ENCODE measurements at regions not wholly inside any gene's neighbourhood (a gene's known extent, or its start where the extent isn't known, plus 50 kb on each side); places are given as distances from the start of the nearest gene placed in this dataset.
"Not testable (repeated sequence)": the region's sequence is repeated elsewhere in the genome, so short reads cannot be mapped to it uniquely, and the experiment has no call there.

GRCh38 chr1:47604869-47605268, 167.0 kb downstream of the FOXD2 start:
- not testable (repeated sequence) for DNase-seq

DNA sequence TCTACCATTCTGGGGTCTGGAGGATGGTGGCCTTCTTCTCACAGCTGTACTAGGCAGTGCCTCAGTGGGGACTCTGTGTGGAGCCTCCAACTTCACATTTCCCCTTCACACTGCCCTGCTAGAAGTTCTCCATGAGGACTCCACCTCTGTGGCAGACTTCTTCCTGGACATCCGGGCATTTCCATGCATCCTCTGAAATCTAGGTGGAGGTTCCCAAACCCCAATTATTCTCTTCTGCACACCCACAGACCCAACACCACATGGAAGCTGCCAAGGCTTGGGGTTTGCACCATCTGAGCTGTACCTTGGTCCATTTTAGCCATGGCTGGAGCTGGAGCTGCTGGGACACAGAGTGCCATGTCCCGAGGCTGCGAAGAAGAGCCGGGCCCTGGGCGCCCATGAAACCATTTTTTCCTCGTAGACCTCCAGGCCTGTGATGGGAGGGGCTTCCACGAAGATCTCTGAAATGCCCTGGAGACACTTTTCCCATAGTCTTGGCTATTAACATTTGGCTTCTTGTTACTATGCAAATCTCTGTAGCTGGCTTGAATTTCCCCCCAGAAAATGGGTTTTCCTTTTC, 170.5 kb downstream of the FOXD2 start:
- no peak for DNase-seq

GRCh38 chr1:47611992-47612391, 174.1 kb downstream of the FOXD2 start:
- DNase-seq: no peak

- no peak for DNase-seq
Measured at GRCh38 chr1:47612819-47613218, 175.0 kb downstream of the FOXD2 start.

DNA sequence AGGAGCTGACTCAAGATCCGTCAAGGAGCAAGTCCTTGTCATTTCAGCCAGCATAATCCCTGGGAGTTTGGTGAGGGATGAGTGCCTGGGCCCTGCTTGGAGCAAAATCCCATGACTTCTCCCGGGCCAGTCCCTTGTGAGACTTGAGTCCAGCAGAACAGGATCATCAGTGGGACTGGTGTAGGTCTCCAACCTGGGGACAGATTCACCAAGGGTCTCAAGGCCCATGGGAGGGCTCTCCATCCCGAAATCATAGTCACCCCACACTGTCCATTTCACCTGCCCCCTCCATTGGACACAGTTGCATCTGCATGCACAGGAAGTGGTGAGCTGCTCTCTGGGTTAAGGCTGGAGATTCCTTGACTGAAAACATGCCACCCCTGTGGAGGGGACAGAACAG, 178.2 kb downstream of the FOXD2 start:
- DNase-seq: no peak

- no peak for DNase-seq
Measured at GRCh38 chr1:47616906-47617305, 179.1 kb downstream of the FOXD2 start.

GRCh38 chr1:47617381-47618221, 179.8 kb downstream of the FOXD2 start:
- no peak for DNase-seq

DNA sequence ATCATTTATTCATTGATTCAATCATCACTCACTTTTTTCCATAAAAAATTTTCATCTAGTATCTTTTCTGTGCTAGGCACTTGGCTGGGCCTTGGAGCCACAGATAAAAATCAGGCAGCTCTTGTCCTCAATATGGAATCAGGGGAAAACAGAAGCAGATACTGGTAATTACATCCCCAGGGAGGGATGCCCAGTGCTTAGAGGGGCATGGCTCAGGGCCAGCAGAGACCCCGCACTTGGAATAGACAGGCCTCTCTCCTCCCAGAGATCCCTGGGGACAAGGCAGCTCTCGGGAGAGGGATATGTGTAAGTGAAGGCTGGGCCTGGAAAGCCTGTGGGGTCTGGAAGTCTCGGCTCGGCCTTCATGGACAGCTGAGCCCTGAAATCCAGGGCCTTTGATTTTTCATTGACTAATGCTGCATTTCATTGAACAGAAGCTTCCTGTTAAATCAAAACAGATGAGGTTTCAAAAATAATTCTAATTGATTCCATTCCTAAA, 180.4 kb downstream of the FOXD2 start:
- DNase-seq: no peak

DNA sequence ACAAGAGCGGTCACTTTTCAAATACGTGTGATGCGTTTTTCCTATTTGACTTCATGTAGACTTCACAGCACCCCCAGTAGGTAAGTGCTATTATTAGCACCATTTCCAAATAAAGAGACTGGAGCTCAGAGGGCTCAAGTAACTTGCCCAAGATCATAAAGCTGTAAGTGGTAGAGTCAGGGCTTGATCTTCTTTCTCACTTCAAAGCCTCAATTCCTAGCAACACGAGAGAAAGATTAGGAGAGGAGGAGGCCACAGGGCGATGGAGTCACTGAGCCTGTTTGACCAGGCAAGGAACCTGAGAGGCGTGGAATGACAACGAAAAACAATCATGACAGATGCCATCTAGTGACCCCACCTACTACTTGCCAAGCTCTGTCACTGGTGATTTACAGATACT, 181.0 kb downstream of the FOXD2 start:
- DNase-seq: no peak

GRCh38 chr1:47621483-47621882, 183.6 kb downstream of the FOXD2 start:
- DNase-seq: no peak

DNA sequence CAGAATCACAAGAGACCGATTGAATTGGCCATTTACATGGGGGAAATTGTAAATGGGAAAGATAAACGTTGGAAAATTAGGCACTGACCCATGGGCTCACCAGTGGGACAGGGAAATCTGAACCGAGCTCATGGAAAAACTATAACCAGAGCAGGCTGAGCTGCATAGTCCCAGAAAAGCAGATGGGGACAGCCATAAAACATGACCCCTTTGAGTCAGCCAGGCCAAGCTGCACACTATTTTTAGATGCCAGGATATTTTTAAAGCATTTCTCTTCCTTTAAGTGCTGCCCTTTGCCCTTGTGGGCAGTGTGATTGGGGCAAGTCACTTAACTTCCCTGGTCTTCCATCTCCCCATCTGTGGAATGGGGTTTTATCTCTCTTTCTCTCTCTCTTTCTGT, 184.1 kb downstream of the FOXD2 start:
- DNase-seq: no peak

DNA sequence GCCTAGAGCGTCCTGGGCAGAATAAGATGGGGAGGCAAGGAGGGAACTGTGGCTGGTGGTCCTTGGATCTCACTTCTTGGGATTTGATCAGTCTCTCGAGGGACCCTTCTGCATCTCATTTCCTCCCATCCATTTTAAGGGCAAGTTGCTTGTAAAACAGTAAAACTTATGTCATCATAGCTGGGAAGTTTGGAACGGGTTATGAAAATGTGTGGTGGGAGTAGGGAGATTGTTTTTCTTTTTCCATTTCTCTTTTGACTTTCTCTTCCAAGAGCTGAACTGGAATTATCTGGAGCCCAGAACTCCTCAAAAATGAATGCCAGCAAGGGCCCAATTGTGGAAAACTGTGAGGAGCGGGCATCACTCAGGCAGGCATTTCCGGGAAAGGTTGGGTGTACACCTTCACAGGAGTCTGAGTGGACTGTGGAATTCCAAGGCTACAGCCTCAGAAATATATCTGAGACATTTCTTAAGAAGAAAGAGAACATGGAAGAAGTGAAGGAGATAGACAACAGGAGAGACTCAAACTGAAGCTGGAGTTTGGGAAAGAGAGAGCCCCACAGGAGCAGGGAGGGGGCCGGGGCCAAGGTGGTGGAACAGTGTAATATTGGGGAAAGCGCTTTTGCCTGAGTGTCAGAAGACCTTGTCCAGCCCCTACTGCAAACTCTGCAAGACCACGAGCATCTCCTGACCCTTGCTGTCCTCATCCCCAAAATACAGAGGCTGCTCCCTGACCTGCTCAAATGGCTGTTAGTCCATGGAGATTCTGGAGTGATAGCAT, 185.1 kb downstream of the FOXD2 start:
- DNase-seq: no peak

GRCh38 chr1:47623557-47623940, 185.7 kb downstream of the FOXD2 start:
- no peak for DNase-seq

DNA sequence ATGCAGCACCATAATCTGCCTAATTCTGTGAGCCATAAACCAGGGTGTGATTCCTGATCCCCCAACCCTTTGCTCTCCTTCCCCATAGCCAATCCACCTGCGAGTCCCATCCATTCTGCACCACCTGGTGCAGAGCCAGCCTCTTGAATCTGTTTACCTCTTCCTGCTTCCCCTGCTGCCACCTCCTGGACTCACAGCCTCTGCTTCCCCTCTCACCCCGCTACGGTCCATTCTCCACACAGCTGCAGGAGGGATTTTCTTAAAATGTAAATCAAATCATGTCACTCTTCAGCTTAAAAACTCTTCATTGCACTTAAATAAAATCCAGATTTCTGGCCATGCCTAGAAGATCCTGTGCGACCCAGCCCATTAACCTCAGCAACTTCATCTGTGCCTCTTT, 186.7 kb downstream of the FOXD2 start:
- DNase-seq: no peak

DNA sequence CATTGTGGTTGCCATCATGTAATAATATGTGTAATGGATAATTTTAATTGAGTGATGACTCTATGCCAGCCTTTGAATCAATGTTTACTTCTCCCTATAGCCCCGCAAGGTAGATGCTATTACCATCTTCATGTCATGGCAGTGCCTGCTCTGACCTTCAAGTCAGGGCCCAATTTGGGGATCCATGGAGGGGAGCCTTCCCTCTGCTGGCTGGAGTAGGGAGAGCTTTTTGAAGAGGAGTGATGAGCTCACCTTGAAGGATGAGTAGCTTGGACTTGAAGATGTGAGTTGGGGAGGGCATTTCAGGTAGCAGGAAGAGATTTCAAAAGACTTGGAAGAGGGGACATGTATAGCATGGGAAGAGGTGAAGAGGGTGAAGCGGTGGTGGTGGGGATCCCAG, 189.2 kb downstream of the FOXD2 start:
- no peak for DNase-seq

GRCh38 chr1:47627471-47628370, 189.9 kb downstream of the FOXD2 start:
- DNase-seq: no peak

DNA sequence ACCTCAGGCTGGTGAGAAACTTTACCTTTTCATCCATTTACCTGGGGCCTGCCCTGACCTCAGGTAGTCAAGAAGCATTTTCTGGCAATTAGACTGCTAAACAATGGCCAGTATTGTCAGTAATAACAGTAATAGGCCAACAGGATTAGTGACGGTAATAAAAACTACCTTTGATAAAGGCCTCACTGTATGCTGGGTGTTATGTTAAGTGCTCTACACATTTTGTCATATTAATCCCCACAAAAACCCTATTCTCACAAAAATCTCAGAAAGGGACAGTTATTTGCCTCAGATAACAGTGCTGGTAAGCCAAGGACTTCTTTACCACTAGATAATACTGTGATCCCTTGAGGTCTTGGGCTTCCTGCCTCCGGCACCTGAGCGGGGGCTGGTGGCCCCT, 191.4 kb downstream of the FOXD2 start:
- DNase-seq: no peak

DNA sequence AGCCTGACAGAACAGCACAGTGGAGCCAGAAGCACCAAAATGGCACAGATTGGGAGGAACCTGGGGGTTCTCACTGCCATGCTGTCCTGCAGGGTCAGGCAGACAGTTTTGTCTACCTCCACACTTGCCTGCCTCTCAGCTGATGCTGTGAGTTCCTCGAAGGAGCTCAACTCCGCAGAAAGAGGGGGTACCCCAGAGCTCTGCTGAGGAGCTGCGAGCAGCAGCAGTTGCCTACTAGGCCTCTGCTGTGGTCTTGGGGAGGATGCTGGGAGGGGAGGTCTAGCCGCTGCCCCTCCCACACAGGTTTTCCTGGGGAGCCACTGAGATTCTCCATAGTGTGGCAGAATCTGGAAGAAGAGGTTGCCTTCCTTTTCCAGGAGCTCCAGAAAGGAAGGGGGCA, 192.5 kb downstream of the FOXD2 start:
- DNase-seq: no peak

DNA sequence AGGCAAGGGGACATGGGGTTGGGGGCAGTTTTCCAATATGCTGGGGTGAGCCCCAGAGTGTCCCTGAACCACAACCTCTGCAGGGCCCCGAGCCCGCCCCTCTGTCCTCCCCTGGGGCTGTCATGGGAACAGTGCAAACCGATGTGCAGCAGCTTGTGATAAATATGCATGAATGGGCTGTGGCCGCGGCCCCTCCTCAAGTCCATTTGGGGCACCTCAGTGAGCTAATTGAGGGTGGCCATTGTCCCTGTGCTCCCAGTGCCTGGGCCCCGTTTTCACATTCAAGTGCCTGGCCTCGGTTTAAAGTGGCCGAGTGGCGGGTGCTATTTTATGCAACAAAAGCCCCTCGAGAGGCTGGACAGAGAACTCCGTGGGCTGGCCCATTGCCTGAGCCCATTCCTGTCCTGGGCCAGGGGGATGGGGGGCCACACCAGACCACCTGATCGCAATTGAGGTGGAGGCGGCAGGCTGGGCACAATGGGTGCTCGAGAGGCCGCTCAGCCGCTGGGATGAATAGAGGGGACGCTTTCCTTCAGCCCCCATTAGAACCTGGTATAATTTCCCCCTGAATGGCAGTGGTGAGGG, 193.7 kb downstream of the FOXD2 start:
- DNase-seq: no peak

DNA sequence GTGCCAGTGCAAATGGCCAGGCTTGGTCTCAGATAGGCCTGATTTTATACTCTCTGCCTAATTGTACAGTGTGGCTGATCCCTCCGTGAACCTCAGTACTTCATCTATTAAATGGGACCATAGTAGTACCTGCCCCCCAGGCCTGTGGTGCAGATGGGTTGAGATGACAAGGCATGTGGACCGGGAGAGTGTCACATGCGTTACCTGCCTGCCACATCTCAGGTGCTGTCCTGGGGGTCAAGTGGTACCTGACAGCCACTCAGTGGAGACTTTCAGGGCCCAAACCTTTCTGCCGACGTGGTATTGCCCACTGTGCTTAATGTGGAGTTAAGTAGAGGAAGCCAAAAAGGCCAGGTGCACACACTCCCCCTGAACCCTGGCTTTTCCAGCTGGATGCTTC, 197.3 kb downstream of the FOXD2 start:
- DNase-seq: no peak

DNA sequence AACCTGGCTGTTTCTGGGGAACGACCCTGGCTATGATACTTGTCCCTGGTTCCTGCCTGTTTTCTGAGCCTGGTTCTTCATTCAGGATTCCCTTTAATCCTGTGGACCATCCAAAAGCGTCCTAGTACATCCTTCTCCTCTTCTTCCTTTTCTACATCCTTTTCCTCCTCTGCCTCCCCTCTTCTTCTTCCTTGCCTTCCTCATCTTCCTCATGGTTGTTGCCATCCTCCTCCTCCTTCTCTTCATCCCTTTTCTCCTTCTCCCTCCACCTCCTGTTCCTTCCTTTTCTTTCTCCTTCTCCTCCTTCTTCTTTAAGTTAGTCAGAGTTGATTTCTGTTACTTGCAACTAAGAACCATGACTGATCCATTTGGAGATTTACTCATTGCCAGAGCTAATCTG, 197.8 kb downstream of the FOXD2 start:
- DNase-seq: no peak

DNA sequence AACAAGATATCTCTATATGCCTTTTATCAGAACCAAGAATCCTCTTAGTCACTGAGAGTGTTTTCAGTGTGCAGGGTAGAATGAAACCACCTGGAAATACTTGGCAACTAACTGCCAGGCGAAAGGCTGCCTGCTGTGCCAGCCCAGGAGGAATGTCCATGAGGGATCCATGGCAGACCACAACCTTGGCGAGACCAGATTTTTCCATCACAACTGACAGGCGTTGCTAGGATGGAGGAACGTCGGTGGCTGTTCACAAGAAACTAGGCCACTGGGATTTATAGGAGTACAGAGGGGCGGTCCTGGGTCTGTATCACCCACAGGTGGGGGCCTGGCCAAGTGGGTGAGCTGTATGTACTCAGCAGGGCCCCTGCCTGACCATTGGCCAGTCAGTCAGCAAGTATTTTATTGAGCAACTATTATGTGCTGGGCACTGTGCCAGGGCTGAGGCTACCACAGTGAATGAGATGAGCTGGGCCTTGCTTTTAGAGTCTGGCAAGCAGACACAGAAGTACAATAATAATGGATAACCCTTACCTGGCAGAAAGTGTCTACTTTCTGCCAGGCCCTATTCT, 199.4 kb downstream of the FOXD2 start:
- no peak for DNase-seq
